Upper lobe of left lung (tissue), 4 donors: ENCODE measurements at regions not wholly inside any gene's neighbourhood (a gene's known extent, or its start where the extent isn't known, plus 50 kb on each side); places are given as distances from the start of the nearest gene placed in this dataset.

ENCODE experiments used
- POLR2A ChIP-seq, 4 donors: fragments of 450-650 bp; IDR thresholded peaks; one replicate each; pipeline ENCODE4 v1.5.1; 2016 to 2017; ENCODE audit warnings: antibody characterized with exemption in 4 of 4, mild to moderate bottlenecking in 2 of 4
- POLR2AphosphoS5 ChIP-seq, 2 donors: sonication (generic); formaldehyde crosslinking; IDR thresholded peaks; one replicate each; pipeline ENCODE4 v1.5.1; 2017; ENCODE audit warnings: antibody characterized with exemption in 2 of 2
- TF ChIP-seq, protein P1 (sequence below), 6 experiments: fragments of 450-650 bp in 4 of 6; fragments of 200-600 bp in 2 of 6; sonication (generic) in 2 of 6; IDR thresholded peaks; one replicate each; pipeline ENCODE4 v1.5.1; 2016 to 2019; ENCODE audit warnings: antibody characterized with exemption in 6 of 6

DNA sequence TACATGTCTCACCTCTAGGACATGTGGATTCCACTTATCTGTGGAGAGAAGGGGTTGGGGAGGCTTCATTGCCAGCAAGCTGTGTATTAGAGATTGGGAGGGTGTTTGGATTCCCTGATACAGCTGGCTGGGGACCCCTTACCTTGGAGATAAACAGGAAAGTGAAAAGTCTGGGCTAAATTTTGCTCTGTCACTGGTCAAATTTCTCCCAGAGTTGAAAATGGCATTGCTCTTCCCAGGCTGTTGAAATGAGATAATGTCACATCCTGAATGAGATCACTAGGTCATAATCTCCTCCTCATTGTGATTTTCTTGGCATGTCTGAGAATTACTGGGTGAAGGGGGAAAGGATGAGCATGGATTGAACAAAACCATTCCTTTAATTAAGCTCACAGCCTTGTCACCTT, 265.0 kb upstream of the PARD3B start:
- TF ChIP-seq POLR2AphosphoS5 (IDR thresholded peaks at IDR 0.05) (no peak), POLR2A (IDR thresholded peaks at IDR 0.05) (no peak)
- TF ChIP-seq, protein P1, sequence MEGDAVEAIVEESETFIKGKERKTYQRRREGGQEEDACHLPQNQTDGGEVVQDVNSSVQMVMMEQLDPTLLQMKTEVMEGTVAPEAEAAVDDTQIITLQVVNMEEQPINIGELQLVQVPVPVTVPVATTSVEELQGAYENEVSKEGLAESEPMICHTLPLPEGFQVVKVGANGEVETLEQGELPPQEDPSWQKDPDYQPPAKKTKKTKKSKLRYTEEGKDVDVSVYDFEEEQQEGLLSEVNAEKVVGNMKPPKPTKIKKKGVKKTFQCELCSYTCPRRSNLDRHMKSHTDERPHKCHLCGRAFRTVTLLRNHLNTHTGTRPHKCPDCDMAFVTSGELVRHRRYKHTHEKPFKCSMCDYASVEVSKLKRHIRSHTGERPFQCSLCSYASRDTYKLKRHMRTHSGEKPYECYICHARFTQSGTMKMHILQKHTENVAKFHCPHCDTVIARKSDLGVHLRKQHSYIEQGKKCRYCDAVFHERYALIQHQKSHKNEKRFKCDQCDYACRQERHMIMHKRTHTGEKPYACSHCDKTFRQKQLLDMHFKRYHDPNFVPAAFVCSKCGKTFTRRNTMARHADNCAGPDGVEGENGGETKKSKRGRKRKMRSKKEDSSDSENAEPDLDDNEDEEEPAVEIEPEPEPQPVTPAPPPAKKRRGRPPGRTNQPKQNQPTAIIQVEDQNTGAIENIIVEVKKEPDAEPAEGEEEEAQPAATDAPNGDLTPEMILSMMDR (IDR thresholded peaks at IDR 0.05): no peak
